Smooth muscle cell (in vitro differentiated cells): ENCODE measurements at regions not wholly inside any gene's neighbourhood (a gene's known extent, or its start where the extent isn't known, plus 50 kb on each side); places are given as distances from the start of the nearest gene placed in this dataset.

Experiments used
- DNase-seq: peaks from one replicate; lab custom pipeline; 2025; ENCODE audit not compliant: unreplicated experiment; lab: John Stamatoyannopoulos, UW
- H2AFZ ChIP-seq: fragments of 200-600 bp; sonication (generic); 2 replicates; pipeline ENCODE4 v1.6.0; 2016; ENCODE audit warnings: antibody characterized with exemption, low read depth, mild to moderate bottlenecking
- H3F3A ChIP-seq: fragments of 200-600 bp; sonication (generic); 2 replicates; pipeline ENCODE4 v1.6.0; 2017; ENCODE audit warnings: antibody characterized with exemption, low read depth
- H3K27ac ChIP-seq: fragments of 200-600 bp; sonication (generic); 2 replicates; pipeline ENCODE4 v1.5.1; 2016; ENCODE audit warnings: low read depth, mild to moderate bottlenecking
- H3K27me3 ChIP-seq: fragments of 200-600 bp; sonication (generic); 2 replicates; pipeline ENCODE4 v1.6.1; 2016; ENCODE audit warnings: low read depth, mild to moderate bottlenecking
- H3K36me3 ChIP-seq: fragments of 200-600 bp; sonication (generic); 2 replicates; pipeline ENCODE4 v1.5.1; 2016; ENCODE audit warnings: low read depth
- H3K4me1 ChIP-seq: fragments of 200-600 bp; sonication (generic); 2 replicates; pipeline ENCODE4 v1.5.1; 2016; ENCODE audit warnings: low read depth
- H3K4me2 ChIP-seq: fragments of 200-600 bp; sonication (generic); 2 replicates; pipeline ENCODE4 v1.6.0; 2016; ENCODE audit warnings: mild to moderate bottlenecking
- H3K4me3 ChIP-seq: fragments of 200-600 bp; sonication (generic); 2 replicates; pipeline ENCODE4 v1.5.1; 2016; ENCODE audit warnings: mild to moderate bottlenecking
- H3K79me2 ChIP-seq: fragments of 200-600 bp; sonication (generic); 2 replicates; pipeline ENCODE4 v1.6.0; 2016; ENCODE audit warnings: low read depth, mild to moderate bottlenecking
- H3K9ac ChIP-seq: fragments of 200-600 bp; sonication (generic); 2 replicates; pipeline ENCODE4 v1.6.0; 2016; ENCODE audit warnings: low read depth
- H3K9me3 ChIP-seq: fragments of 200-600 bp; sonication (generic); replicated peaks from 2 replicates; pipeline ENCODE4 v1.5.1; 2016; ENCODE audit warnings: low read depth
- H4K20me1 ChIP-seq: fragments of 200-600 bp; sonication (generic); 2 replicates; pipeline ENCODE4 v1.6.0; 2016; ENCODE audit warnings: low read depth
- CTCF ChIP-seq: fragments of 200-600 bp; sonication (generic); IDR thresholded peaks from 2 replicates; pipeline ENCODE4 v1.5.1; 2017; ENCODE audit warnings: borderline replicate concordance, mild to moderate bottlenecking, antibody characterized with exemption; ENCODE audit not compliant: insufficient read depth, poor library complexity, severe bottlenecking
- WGBS: methylation state at CpG from one replicate; pipeline ENCODE4 v1.1.7; 2016; ENCODE audit warnings: low lambda C conversion rate; 5-methylcytosine and 5-hydroxymethylcytosine counted together

GRCh38 chr4:24001486-24002329, 111.9 kb upstream of the PPARGC1A start:
- H3K4me2 ChIP-seq = no peak overlapping the region
- no peaks in the 10 kb centered on the region for H4K20me1 ChIP-seq
- no peaks in the 10 kb centered on the region for H3K36me3 ChIP-seq
- H3F3A ChIP-seq = no peaks in the 10 kb centered on the region
- no peak overlapping the region for H3K4me3 ChIP-seq
- H2AFZ ChIP-seq = peak overlapping the region; percentile 25
- no peak overlapping the region for H3K27ac ChIP-seq
- H3K27me3 ChIP-seq = peaks cover 6% of the 10 kb centered on the region
- WGBS = 55% methylated on average over 8 of the region's 8 CpGs
- no peaks in the 10 kb centered on the region for H3K9me3 ChIP-seq
- no peak overlapping the region for H3K9ac ChIP-seq
- no peaks in the 10 kb centered on the region for H3K79me2 ChIP-seq
- no peak for DNase-seq
- TF ChIP-seq CTCF = no peak
- H3K4me1 ChIP-seq = peaks cover 7% of the 10 kb centered on the region

GRCh38 chr4:24000470-24000831, 110.6 kb upstream of the PPARGC1A start:
- H3F3A ChIP-seq = no peaks in the 10 kb centered on the region
- H3K27ac ChIP-seq = no peak overlapping the region
- H3K79me2 ChIP-seq = no peaks in the 10 kb centered on the region
- TF ChIP-seq CTCF = no peak
- peaks cover 7% of the 10 kb centered on the region for H3K4me1 ChIP-seq
- H3K27me3 ChIP-seq = peaks cover 6% of the 10 kb centered on the region
- H3K9ac ChIP-seq = no peak overlapping the region
- H3K9me3 ChIP-seq = no peaks in the 10 kb centered on the region
- WGBS = 89% methylated on average over 3 of the region's 3 CpGs
- no peaks in the 10 kb centered on the region for H3K36me3 ChIP-seq
- H3K4me2 ChIP-seq = no peak overlapping the region
- no peak overlapping the region for H2AFZ ChIP-seq
- no peaks in the 10 kb centered on the region for H4K20me1 ChIP-seq
- DNase-seq = no peak
- no peak overlapping the region for H3K4me3 ChIP-seq

GRCh38 chr4:23999714-24000469, 110.0 kb upstream of the PPARGC1A start:
- Histone ChIP-seq H3K27ac (no peak overlapping the region), H3K9me3 (no peaks in the 10 kb centered on the region), H3K36me3 (no peaks in the 10 kb centered on the region), H3F3A (no peaks in the 10 kb centered on the region), H3K4me2 (no peak overlapping the region), H3K4me1 (peaks cover 7% of the 10 kb centered on the region), H4K20me1 (no peaks in the 10 kb centered on the region), H3K4me3 (no peak overlapping the region), H3K9ac (no peak overlapping the region), H3K79me2 (no peaks in the 10 kb centered on the region), H2AFZ (no peak overlapping the region), H3K27me3 (peaks cover 6% of the 10 kb centered on the region)
- no peak for DNase-seq
- TF ChIP-seq CTCF = no peak
- 76% methylated on average over 17 of the region's 17 CpGs for WGBS
